Uterus (tissue), 3 donors: ENCODE measurements at regions not wholly inside any gene's neighbourhood (a gene's known extent, or its start where the extent isn't known, plus 50 kb on each side); places are given as distances from the start of the nearest gene placed in this dataset.

Source experiments
- DNase-seq, 2 donors: peaks; one replicate each; pipeline ENCODE4 v3.0.0-alpha.2; 2019 to 2020
- H3K27ac ChIP-seq, 2 donors: fragments of 200-600 bp; sonication (generic); 1 replicate in 1 of 2; 2 replicates in 1 of 2; pipeline ENCODE4 v1.5.1; 2016 to 2018
- H3K27me3 ChIP-seq, 2 donors: fragments of 200-600 bp; sonication (generic); one replicate each; pipeline ENCODE4 v1.5.1; 2018 to 2019; ENCODE audit warnings: control low read depth in 1 of 2
- H3K36me3 ChIP-seq, 2 donors: fragments of 200-600 bp; sonication (generic); one replicate each; pipeline ENCODE4 v1.5.1; 2019; ENCODE audit warnings: control low read depth in 1 of 2
- H3K4me1 ChIP-seq, 2 donors: fragments of 200-600 bp; sonication (generic); one replicate each; pipeline ENCODE4 v1.5.1; 2018 to 2019; ENCODE audit warnings: control low read depth in 1 of 2
- H3K4me3 ChIP-seq, 2 donors: fragments of 200-600 bp; sonication (generic); 1 replicate in 1 of 2; 2 replicates in 1 of 2; pipeline ENCODE4 v1.5.1; 2018 to 2019; ENCODE audit warnings: mild to moderate bottlenecking in 1 of 2
- H3K9me3 ChIP-seq, 2 donors: fragments of 200-600 bp; sonication (generic); one replicate each; pipeline ENCODE4 v1.5.1; 2019; ENCODE audit warnings: control low read depth in 1 of 2
- CTCF ChIP-seq, 4 experiments: fragments of 200-600 bp in 2 of 4; fragments of 450-650 bp in 2 of 4; sonication (generic) in 2 of 4; IDR thresholded peaks; one replicate each; pipeline ENCODE4 v1.5.1; 2016 to 2019; ENCODE audit warnings: antibody characterized with exemption in 4 of 4, mild to moderate bottlenecking in 2 of 4, moderate library complexity in 1 of 4
- POLR2A ChIP-seq, 2 donors: fragments of 450-650 bp; IDR thresholded peaks; one replicate each; pipeline ENCODE4 v1.6.1; 2016; ENCODE audit warnings: antibody characterized with exemption in 2 of 2, mild to moderate bottlenecking in 1 of 2, moderate library complexity in 1 of 2
- intact Hi-C: fragments of 100-400 bp; cut with DNase I; formaldehyde crosslinking; loops from one replicate; pipeline ENCODE4 v1.15.1; 2023; ENCODE audit warnings: low total_unique reads
- donor health status: DM: yes; HTN: yes; CAD: no.

DNA sequence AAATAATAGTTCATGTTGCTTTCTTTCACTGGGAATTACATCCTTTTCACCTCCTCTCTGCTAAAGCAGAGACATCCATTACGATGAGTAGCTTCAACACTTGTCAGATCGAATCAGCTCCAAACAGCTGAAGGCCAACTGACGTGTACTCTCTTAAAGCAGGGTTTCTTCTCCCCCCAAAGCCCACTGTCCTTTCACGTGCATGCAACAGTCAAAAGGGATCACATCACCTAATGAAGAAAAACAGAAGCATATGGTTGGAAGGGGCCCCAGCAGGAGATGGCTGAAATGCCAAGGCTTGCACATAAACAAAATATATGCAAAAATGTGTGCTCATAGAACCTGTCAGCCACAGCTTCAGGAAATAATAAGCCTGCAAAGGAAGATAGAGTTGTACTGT lies 421.6 kb downstream of the ANXA1 start:
- no peaks in the 10 kb centered on the region for H3K4me1 ChIP-seq
- H3K4me3 ChIP-seq = no peak overlapping the region
- intact Hi-C loops = no loop called here
- no peaks in the 10 kb centered on the region for H3K36me3 ChIP-seq
- no peak overlapping the region for H3K27ac ChIP-seq
- no peak for DNase-seq
- TF ChIP-seq CTCF (IDR thresholded peaks at IDR 0.05) (no peak), POLR2A (IDR thresholded peaks at IDR 0.05) (no peak)
- no peaks in the 10 kb centered on the region for H3K9me3 ChIP-seq
- no peaks in the 10 kb centered on the region for H3K27me3 ChIP-seq

- intact Hi-C loops = no loop called here
- no peak for TF ChIP-seq CTCF (IDR thresholded peaks at IDR 0.05)
- TF ChIP-seq POLR2A (IDR thresholded peaks at IDR 0.05) = no peak
- H3K9me3 ChIP-seq = no peaks in the 10 kb centered on the region
These were observed 423.7 kb downstream of the ANXA1 start for GRCh38 chr9:73575101-73576060.

GRCh38 chr9:73577848-73578247 lies 426.2 kb downstream of the ANXA1 start:
- Histone ChIP-seq H3K4me1 (no peaks in the 10 kb centered on the region), H3K9me3 (no peaks in the 10 kb centered on the region), H3K27me3 (no peaks in the 10 kb centered on the region), H3K36me3 (no peaks in the 10 kb centered on the region), H3K27ac (no peak overlapping the region), H3K4me3 (no peak overlapping the region)
- intact Hi-C loops = no loop called here
- DNase-seq = no peak
- TF ChIP-seq CTCF (IDR thresholded peaks at IDR 0.05) (no peak), POLR2A (IDR thresholded peaks at IDR 0.05) (no peak)

More at GRCh38 chr9:73575101-73576060, 423.7 kb downstream of the ANXA1 start:
- Histone ChIP-seq H3K4me3 (no peak overlapping the region), H3K27ac (no peak overlapping the region), H3K4me1 (no peaks in the 10 kb centered on the region), H3K27me3 (no peaks in the 10 kb centered on the region), H3K36me3 (no peaks in the 10 kb centered on the region)
- DNase-seq = no peak

DNA sequence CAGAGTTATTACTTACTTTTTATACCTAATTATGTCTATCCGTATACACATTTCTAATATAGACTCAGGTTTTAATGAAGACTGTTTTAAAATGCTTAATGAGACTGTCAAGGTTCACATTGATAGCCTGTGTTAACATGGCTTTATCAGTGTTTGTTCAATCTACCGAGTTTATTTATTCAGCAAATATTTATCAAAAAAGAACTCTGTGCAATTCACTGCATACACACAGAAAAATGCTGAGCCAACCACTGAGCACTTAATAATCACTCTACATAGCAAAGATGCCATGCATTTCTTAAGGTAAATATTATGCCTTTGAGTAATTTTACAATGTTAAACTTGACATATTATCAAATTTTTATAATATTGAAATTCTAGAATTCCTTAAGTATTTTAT lies 428.2 kb downstream of the ANXA1 start:
- no peak for DNase-seq
- Histone ChIP-seq H3K27me3 (no peaks in the 10 kb centered on the region), H3K4me1 (no peaks in the 10 kb centered on the region), H3K4me3 (no peak overlapping the region), H3K9me3 (no peaks in the 10 kb centered on the region), H3K36me3 (no peaks in the 10 kb centered on the region), H3K27ac (no peak overlapping the region)
- intact Hi-C loops = no loop called here
- TF ChIP-seq CTCF (IDR thresholded peaks at IDR 0.05) (no peak), POLR2A (IDR thresholded peaks at IDR 0.05) (no peak)

GRCh38 chr9:73583576-73583975 lies 431.9 kb downstream of the ANXA1 start:
- intact Hi-C loops = no loop called here
- H3K9me3 ChIP-seq = no peaks in the 10 kb centered on the region
- DNase-seq = no peak
- H3K27me3 ChIP-seq = no peaks in the 10 kb centered on the region
- TF ChIP-seq CTCF (IDR thresholded peaks at IDR 0.05) (no peak), POLR2A (IDR thresholded peaks at IDR 0.05) (no peak)
- H3K4me3 ChIP-seq = no peak overlapping the region
- H3K4me1 ChIP-seq = no peaks in the 10 kb centered on the region
- no peaks in the 10 kb centered on the region for H3K36me3 ChIP-seq
- H3K27ac ChIP-seq = no peak overlapping the region
